Parathyroid adenoma (tissue), 2 donors: ENCODE measurements at regions not wholly inside any gene's neighbourhood (a gene's known extent, or its start where the extent isn't known, plus 50 kb on each side); places are given as distances from the start of the nearest gene placed in this dataset.

ENCODE experiments used
- H2AFZ ChIP-seq: fragments of 300-600 bp; sonication (generic); one replicate; pipeline ENCODE4 v1.7.0; 2017; ENCODE audit warnings: antibody characterized with exemption, mild to moderate bottlenecking
- H3K27ac ChIP-seq: fragments of 300-600 bp; sonication (generic); one replicate; pipeline ENCODE4 v1.7.0; 2017
- H3K27me3 ChIP-seq: fragments of 300-600 bp; sonication (generic); one replicate; pipeline ENCODE4 v1.7.0; 2017; ENCODE audit warnings: low read length; ENCODE audit not compliant: control insufficient read depth, insufficient read depth
- H3K36me3 ChIP-seq: fragments of 300-600 bp; sonication (generic); one replicate; pipeline ENCODE4 v1.7.0; 2017; ENCODE audit warnings: low read length; ENCODE audit not compliant: control insufficient read depth, insufficient read depth
- H3K4me1 ChIP-seq: fragments of 300-600 bp; sonication (generic); one replicate; pipeline ENCODE4 v1.7.0; 2017; ENCODE audit warnings: control low read depth
- H3K4me2 ChIP-seq: fragments of 300-600 bp; sonication (generic); one replicate; pipeline ENCODE4 v1.7.0; 2017; ENCODE audit warnings: low read length
- H3K4me3 ChIP-seq: fragments of 300-600 bp; sonication (generic); one replicate; pipeline ENCODE4 v1.7.0; 2017; ENCODE audit warnings: low read depth, low read length
- H3K79me2 ChIP-seq: fragments of 300-600 bp; sonication (generic); one replicate; pipeline ENCODE4 v1.7.0; 2017; ENCODE audit warnings: control low read depth
- H3K9ac ChIP-seq: fragments of 300-600 bp; sonication (generic); one replicate; pipeline ENCODE4 v1.7.0; 2017; ENCODE audit warnings: mild to moderate bottlenecking
- H3K9me3 ChIP-seq: fragments of 300-600 bp; sonication (generic); one replicate; pipeline ENCODE4 v1.7.0; 2017; ENCODE audit warnings: low read length; ENCODE audit not compliant: control insufficient read depth
- TF ChIP-seq, protein P1 (sequence below): fragments of 300-600 bp; sonication (generic); IDR thresholded peaks from one replicate; pipeline ENCODE4 v1.7.0; 2017; ENCODE audit warnings: antibody characterized with exemption, mild to moderate bottlenecking
- donor health status: primary hyperparathyroidism.

DNA sequence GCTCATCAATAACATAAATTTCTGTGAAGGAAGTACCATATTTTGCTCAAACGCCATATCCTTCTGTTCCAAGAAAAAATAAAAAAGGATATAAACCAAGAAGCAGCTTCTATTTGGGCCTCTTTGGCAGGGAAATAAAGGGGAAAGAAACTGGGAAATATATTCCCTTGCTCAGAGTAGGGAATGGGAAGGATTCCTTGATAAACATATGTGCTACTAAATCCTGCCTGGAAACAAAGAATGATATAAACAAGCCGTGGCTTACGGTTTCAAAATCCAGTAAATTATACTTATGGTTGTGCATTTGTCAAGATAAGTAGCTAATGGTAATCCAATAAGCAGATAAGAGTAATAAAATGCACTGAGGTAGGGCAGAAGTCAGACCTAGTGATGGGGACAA lies 481.6 kb downstream of the NTRK2 start:
- H3K4me2 ChIP-seq = no peak overlapping the region
- no peak overlapping the region for H3K9ac ChIP-seq
- no peaks in the 10 kb centered on the region for H3K4me1 ChIP-seq
- no peaks in the 10 kb centered on the region for H3K36me3 ChIP-seq
- no peaks in the 10 kb centered on the region for H3K79me2 ChIP-seq
- TF ChIP-seq, protein P1, sequence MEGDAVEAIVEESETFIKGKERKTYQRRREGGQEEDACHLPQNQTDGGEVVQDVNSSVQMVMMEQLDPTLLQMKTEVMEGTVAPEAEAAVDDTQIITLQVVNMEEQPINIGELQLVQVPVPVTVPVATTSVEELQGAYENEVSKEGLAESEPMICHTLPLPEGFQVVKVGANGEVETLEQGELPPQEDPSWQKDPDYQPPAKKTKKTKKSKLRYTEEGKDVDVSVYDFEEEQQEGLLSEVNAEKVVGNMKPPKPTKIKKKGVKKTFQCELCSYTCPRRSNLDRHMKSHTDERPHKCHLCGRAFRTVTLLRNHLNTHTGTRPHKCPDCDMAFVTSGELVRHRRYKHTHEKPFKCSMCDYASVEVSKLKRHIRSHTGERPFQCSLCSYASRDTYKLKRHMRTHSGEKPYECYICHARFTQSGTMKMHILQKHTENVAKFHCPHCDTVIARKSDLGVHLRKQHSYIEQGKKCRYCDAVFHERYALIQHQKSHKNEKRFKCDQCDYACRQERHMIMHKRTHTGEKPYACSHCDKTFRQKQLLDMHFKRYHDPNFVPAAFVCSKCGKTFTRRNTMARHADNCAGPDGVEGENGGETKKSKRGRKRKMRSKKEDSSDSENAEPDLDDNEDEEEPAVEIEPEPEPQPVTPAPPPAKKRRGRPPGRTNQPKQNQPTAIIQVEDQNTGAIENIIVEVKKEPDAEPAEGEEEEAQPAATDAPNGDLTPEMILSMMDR = no peak
- no peak overlapping the region for H3K4me3 ChIP-seq
- no peaks in the 10 kb centered on the region for H3K27me3 ChIP-seq
- H3K27ac ChIP-seq = no peak overlapping the region
- H2AFZ ChIP-seq = no peak overlapping the region
- no peaks in the 10 kb centered on the region for H3K9me3 ChIP-seq

DNA sequence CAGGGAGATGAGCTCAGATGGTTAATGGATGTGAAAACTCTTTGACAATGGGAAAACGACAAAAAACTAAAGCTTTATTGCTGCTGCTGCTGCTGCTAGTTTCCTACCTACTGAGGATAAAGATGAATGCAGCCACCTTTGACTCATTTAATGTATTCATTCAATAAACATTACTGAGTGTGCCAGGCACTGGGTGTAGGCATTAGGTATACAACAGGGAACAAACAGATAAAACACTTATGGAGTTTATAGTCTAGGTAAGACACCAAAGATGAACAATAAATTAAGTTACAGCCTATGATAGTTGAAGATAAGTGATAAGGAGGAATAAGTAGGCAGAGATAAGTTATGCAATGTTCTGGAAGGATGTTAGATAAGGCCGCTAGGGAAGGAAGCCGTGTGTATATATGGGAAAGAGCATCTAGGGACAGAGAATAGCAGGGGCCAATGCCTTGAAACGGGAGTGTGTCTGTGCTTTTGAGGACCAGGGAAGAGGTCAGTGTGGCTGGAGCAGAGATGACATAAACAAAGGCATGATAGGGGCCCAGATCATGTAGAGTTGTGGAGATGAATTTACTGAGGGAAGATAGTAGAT lies 477.6 kb downstream of the NTRK2 start:
- Histone ChIP-seq H3K27ac (no peak overlapping the region), H3K4me1 (no peaks in the 10 kb centered on the region), H3K36me3 (no peaks in the 10 kb centered on the region), H3K9me3 (no peaks in the 10 kb centered on the region), H3K4me3 (no peak overlapping the region), H3K4me2 (no peak overlapping the region), H3K27me3 (no peaks in the 10 kb centered on the region), H2AFZ (no peak overlapping the region), H3K9ac (no peak overlapping the region), H3K79me2 (no peaks in the 10 kb centered on the region)
- TF ChIP-seq, protein P1 = no peak

DNA sequence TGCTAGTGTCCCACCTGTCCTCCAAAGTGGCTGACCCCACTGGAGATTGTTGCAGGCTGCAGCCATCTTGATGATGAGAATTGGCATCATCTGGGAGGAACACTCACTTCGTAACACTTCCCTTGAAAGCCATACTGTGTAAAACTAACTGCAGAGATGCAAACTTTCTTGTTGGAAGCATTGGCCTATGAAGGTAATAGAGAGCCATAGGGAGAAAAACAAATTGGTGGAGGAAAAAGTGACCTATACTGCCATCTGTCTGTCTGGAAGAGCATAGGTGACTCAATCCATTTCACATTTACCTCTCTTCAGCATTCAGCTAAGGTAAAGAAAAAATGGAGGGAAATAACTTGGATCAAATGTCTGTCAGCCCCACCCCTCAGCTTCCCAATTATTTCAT lies 473.4 kb downstream of the NTRK2 start:
- TF ChIP-seq, protein P1 = peak; percentile 23
- no peaks in the 10 kb centered on the region for H3K36me3 ChIP-seq
- H3K79me2 ChIP-seq = no peaks in the 10 kb centered on the region
- H3K4me3 ChIP-seq = no peak overlapping the region
- H3K9me3 ChIP-seq = no peaks in the 10 kb centered on the region
- no peaks in the 10 kb centered on the region for H3K4me1 ChIP-seq
- H3K4me2 ChIP-seq = no peak overlapping the region
- no peaks in the 10 kb centered on the region for H3K27me3 ChIP-seq
- H3K27ac ChIP-seq = no peak overlapping the region
- H2AFZ ChIP-seq = no peak overlapping the region
- no peak overlapping the region for H3K9ac ChIP-seq

DNA sequence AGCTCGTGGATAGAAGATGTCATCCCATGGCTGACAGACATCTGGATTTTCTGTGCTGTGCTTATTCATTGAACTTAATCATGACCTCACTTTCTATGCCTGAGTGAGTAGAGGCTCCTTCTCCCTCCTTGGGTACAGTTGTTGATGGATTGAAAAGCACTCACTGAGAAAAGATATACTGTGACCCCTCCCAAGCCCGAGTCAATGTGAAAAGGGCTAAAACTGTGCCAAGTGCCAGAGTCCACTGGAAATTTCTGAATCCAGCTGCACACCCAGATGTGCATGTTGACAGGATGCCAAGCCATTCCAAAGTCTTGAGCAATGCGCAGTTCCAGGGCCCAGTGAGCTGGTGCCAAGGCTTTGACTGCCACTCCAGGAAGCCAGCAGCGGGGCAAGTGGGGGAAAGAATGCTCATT lies 473.0 kb downstream of the NTRK2 start:
- Histone ChIP-seq H3K27ac (no peak overlapping the region), H3K4me1 (no peaks in the 10 kb centered on the region), H3K27me3 (no peaks in the 10 kb centered on the region), H3K79me2 (no peaks in the 10 kb centered on the region), H3K36me3 (no peaks in the 10 kb centered on the region), H3K9ac (no peak overlapping the region), H2AFZ (no peak overlapping the region), H3K9me3 (no peaks in the 10 kb centered on the region), H3K4me3 (no peak overlapping the region), H3K4me2 (no peak overlapping the region)
- TF ChIP-seq, protein P1 = no peak

DNA sequence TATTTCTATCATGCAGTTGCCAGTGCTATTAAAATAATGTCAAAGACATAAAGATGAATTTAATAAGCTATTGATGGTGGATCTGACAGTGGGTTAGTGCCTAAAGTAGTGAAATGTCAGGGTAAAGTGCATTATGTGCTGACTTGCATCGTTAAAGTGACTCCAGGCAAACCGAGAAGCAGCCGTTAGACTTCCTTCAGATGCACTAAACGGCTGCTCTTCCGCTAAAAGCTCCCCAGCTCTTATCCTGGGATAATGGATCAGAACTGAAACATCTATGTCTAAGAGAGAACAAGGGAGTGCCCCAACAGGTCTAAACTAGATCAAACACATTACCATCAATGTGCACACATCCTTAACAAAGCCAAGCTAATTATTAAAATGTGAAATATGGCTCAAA lies 468.2 kb downstream of the NTRK2 start:
- TF ChIP-seq, protein P1 = no peak
- no peaks in the 10 kb centered on the region for H3K79me2 ChIP-seq

More for the DNA sequence above, 468.2 kb downstream of the NTRK2 start:
- Histone ChIP-seq H3K27me3 (no peaks in the 10 kb centered on the region), H2AFZ (no peak overlapping the region), H3K4me2 (no peak overlapping the region), H3K9me3 (no peaks in the 10 kb centered on the region), H3K27ac (no peak overlapping the region), H3K4me3 (no peak overlapping the region), H3K36me3 (no peaks in the 10 kb centered on the region), H3K4me1 (no peaks in the 10 kb centered on the region), H3K9ac (no peak overlapping the region)
